Spleen (tissue), 7 donors: ENCODE measurements at regions not wholly inside any gene's neighbourhood (a gene's known extent, or its start where the extent isn't known, plus 50 kb on each side); places are given as distances from the start of the nearest gene placed in this dataset.

Experiments
- CTCF ChIP-seq, 11 experiments: fragments of 200-600 bp in 7 of 11; fragments of 450-650 bp in 4 of 11; sonication (generic) in 4 of 11; IDR thresholded peaks in 8 of 11; conservative IDR thresholded peaks in 3 of 11; 1 replicate in 7 of 11; 2 replicates in 4 of 11; pipeline versions ENCODE4 v1.4.0 to v1.8.0; 2016 to 2021; ENCODE audit warnings: antibody characterized with exemption in 11 of 11, inconsistent platforms in 4 of 11, mild to moderate bottlenecking in 1 of 11
- POLR2AphosphoS5 ChIP-seq, 3 donors: sonication (generic); formaldehyde crosslinking; IDR thresholded peaks; one replicate each; pipeline ENCODE4 v1.5.1; 2017; ENCODE audit warnings: antibody characterized with exemption in 3 of 3
- donor health status: DM: no; HTN: no; CAD: no; lungs with moderate emphysema.
- donor health status: DM: no; HTN: no; CAD: no.
- donor health status: DM: no; HTN: no; CAD: no.

- TF ChIP-seq CTCF (IDR thresholded peaks at IDR 0.05 in 8 of 11, conservative IDR thresholded peaks at IDR 0.05 in 3 of 11), result no peak
- no peak for TF ChIP-seq POLR2AphosphoS5 (IDR thresholded peaks at IDR 0.05)
These were observed 93.6 kb upstream of the COL8A1 start for GRCh38 chr3:99544786-99545281.
